ENCODE measurements at regions not wholly inside any gene's neighbourhood (a gene's known extent, or its start where the extent isn't known, plus 50 kb on each side); places are given as distances from the start of the nearest gene placed in this dataset.
"Not testable (repeated sequence)": the region's sequence is repeated elsewhere in the genome, so short reads cannot be mapped to it uniquely, and the experiment has no call there.

- Histone ChIP-seq H3K27ac (no peak overlapping the region), H3K4me1 (peaks cover under 1% of the 10 kb centered on the region), H3K36me3 (ENCODE audit: control insufficient read depth, insufficient read depth, low read length) (no peaks in the 10 kb centered on the region), H3K79me2 (no peaks in the 10 kb centered on the region), H3K4me2 (ENCODE audit: low read length) (no peak overlapping the region), H3K27me3 (ENCODE audit: control insufficient read depth, insufficient read depth, low read length) (no peaks in the 10 kb centered on the region), H3K9ac (no peak overlapping the region), H3K4me3 (ENCODE audit: low read depth, low read length) (no peak overlapping the region), H3K9me3 (ENCODE audit: control insufficient read depth, low read length) (no peaks in the 10 kb centered on the region), H2AFZ (no peak overlapping the region)
- no peak for TF ChIP-seq CTCF (IDR thresholded peaks at IDR 0.05)
Measured at GRCh38 chr18:9043581-9043980, 58.9 kb upstream of the NDUFV2 start.

GRCh38 chr18:9047715-9048114 lies 54.8 kb upstream of the NDUFV2 start:
- Histone ChIP-seq H3K4me1 (no peaks in the 10 kb centered on the region), H3K27me3 (ENCODE audit: control insufficient read depth, insufficient read depth, low read length) (no peaks in the 10 kb centered on the region), H3K36me3 (ENCODE audit: control insufficient read depth, insufficient read depth, low read length) (no peaks in the 10 kb centered on the region), H2AFZ (no peak overlapping the region), H3K9me3 (ENCODE audit: control insufficient read depth, low read length) (no peaks in the 10 kb centered on the region), H3K4me2 (ENCODE audit: low read length) (no peak overlapping the region), H3K4me3 (ENCODE audit: low read depth, low read length) (no peak overlapping the region), H3K9ac (no peak overlapping the region), H3K79me2 (no peaks in the 10 kb centered on the region), H3K27ac (no peak overlapping the region)
- no peak for TF ChIP-seq CTCF (IDR thresholded peaks at IDR 0.05)

- Histone ChIP-seq H3K36me3 (ENCODE audit: control insufficient read depth, insufficient read depth, low read length) (no peaks in the 10 kb centered on the region), H3K9ac (no peak overlapping the region), H3K4me3 (ENCODE audit: low read depth, low read length) (no peak overlapping the region), H3K27ac (no peak overlapping the region), H2AFZ (no peak overlapping the region), H3K9me3 (ENCODE audit: control insufficient read depth, low read length) (no peaks in the 10 kb centered on the region), H3K4me2 (ENCODE audit: low read length) (no peak overlapping the region), H3K79me2 (no peaks in the 10 kb centered on the region), H3K27me3 (ENCODE audit: control insufficient read depth, insufficient read depth, low read length) (no peaks in the 10 kb centered on the region), H3K4me1 (no peaks in the 10 kb centered on the region)
- TF ChIP-seq CTCF (IDR thresholded peaks at IDR 0.05) = no peak
Measured at GRCh38 chr18:9048236-9048635, 54.3 kb upstream of the NDUFV2 start.

- TF ChIP-seq CTCF (IDR thresholded peaks at IDR 0.05) = no peak
- Histone ChIP-seq H3K36me3 (ENCODE audit: control insufficient read depth, insufficient read depth, low read length) (no peaks in the 10 kb centered on the region), H3K27me3 (ENCODE audit: control insufficient read depth, insufficient read depth, low read length) (no peaks in the 10 kb centered on the region), H3K27ac (no peak overlapping the region), H3K79me2 (no peaks in the 10 kb centered on the region), H3K9me3 (ENCODE audit: control insufficient read depth, low read length) (no peaks in the 10 kb centered on the region), H2AFZ (no peak overlapping the region), H3K4me2 (ENCODE audit: low read length) (no peak overlapping the region), H3K4me1 (no peaks in the 10 kb centered on the region), H3K4me3 (ENCODE audit: low read depth, low read length) (no peak overlapping the region), H3K9ac (no peak overlapping the region)
Measured at GRCh38 chr18:9048808-9049494, 53.5 kb upstream of the NDUFV2 start.

GRCh38 chr18:9049495-9049809 lies 53.0 kb upstream of the NDUFV2 start:
- no peak overlapping the region for H2AFZ ChIP-seq
- no peak overlapping the region for H3K4me2 ChIP-seq (ENCODE audit: low read length)
- no peak overlapping the region for H3K27ac ChIP-seq
- TF ChIP-seq CTCF (IDR thresholded peaks at IDR 0.05) = no peak
- H3K9ac ChIP-seq = no peak overlapping the region
- no peaks in the 10 kb centered on the region for H3K36me3 ChIP-seq (ENCODE audit: control insufficient read depth, insufficient read depth, low read length)
- no peaks in the 10 kb centered on the region for H3K79me2 ChIP-seq
- H3K4me1 ChIP-seq = no peaks in the 10 kb centered on the region
- no peaks in the 10 kb centered on the region for H3K27me3 ChIP-seq (ENCODE audit: control insufficient read depth, insufficient read depth, low read length)
- no peak overlapping the region for H3K4me3 ChIP-seq (ENCODE audit: low read depth, low read length)
- H3K9me3 ChIP-seq (ENCODE audit: control insufficient read depth, low read length) = no peaks in the 10 kb centered on the region

GRCh38 chr18:9050628-9051284 lies 51.7 kb upstream of the NDUFV2 start:
- H3K9ac ChIP-seq; H3K27ac ChIP-seq; H2AFZ ChIP-seq; H3K4me2 ChIP-seq (ENCODE audit: low read length); H3K27me3 ChIP-seq (ENCODE audit: control insufficient read depth, insufficient read depth, low read length); H3K36me3 ChIP-seq (ENCODE audit: control insufficient read depth, insufficient read depth, low read length); H3K4me1 ChIP-seq; H3K79me2 ChIP-seq; H3K9me3 ChIP-seq (ENCODE audit: control insufficient read depth, low read length); H3K4me3 ChIP-seq (ENCODE audit: low read depth, low read length): not testable (repeated sequence)

All from parathyroid adenoma (tissue), 2 donors.